Heart right ventricle (tissue), 16 donors: ENCODE measurements at regions not wholly inside any gene's neighbourhood (a gene's known extent, or its start where the extent isn't known, plus 50 kb on each side); places are given as distances from the start of the nearest gene placed in this dataset.
A peak's percentile ranks its signal among the peaks of the same experiment; 100 is the strongest.

ENCODE experiments used
- ATAC-seq, 8 donors: fragments of 200-7000 bp; cut with Tn5 transposase; one replicate each; pipeline ENCODE4 v1.9.1; 2020; ENCODE audit warnings: mild to moderate bottlenecking in 8 of 8, moderate library complexity in 8 of 8, moderate number of reproducible peaks in 1 of 8
- DNase-seq, 2 donors: peaks; one replicate each; pipeline ENCODE4 v3.0.0-alpha.2; 2020
- H3K27ac ChIP-seq, 10 donors: fragments of 200-600 bp; sonication (generic) in 2 of 10; one replicate each; pipeline versions ENCODE4 v1.5.0 to v1.8.0; 2020 to 2022; ENCODE audit warnings: mild to moderate bottlenecking in 3 of 10
- H3K27me3 ChIP-seq, 7 donors: fragments of 200-600 bp; one replicate each; pipeline ENCODE4 v1.8.0; 2021 to 2022; ENCODE audit warnings: mild to moderate bottlenecking in 2 of 7
- H3K36me3 ChIP-seq, 9 donors: fragments of 200-600 bp; sonication (generic) in 1 of 9; one replicate each; pipeline versions ENCODE4 v1.5.0 to v1.8.0; 2020 to 2022; ENCODE audit warnings: mild to moderate bottlenecking in 2 of 9
- H3K4me1 ChIP-seq, 9 donors: fragments of 200-600 bp; sonication (generic) in 1 of 9; one replicate each; pipeline versions ENCODE4 v1.5.0 to v1.8.0; 2020 to 2022; ENCODE audit warnings: mild to moderate bottlenecking in 4 of 9
- H3K4me3 ChIP-seq, 10 donors: fragments of 200-600 bp; sonication (generic) in 2 of 10; one replicate each; pipeline versions ENCODE4 v1.5.0 to v1.8.0; 2020 to 2022; ENCODE audit warnings: mild to moderate bottlenecking in 7 of 10, moderate library complexity in 2 of 10
- H3K9me3 ChIP-seq, 11 donors: fragments of 200-600 bp in 10 of 11; sonication (generic) in 2 of 11; one replicate each; pipeline versions ENCODE4 v1.5.0 to v1.8.0; 2013 to 2022; ENCODE audit warnings: mild to moderate bottlenecking in 2 of 11, control low read depth in 1 of 11, moderate library complexity in 1 of 11
- WGBS, 2 donors: extraction: QIAGEN DNeasy Blood & Tissue Kit; methylation state at CpG; one replicate each; pipeline ENCODE4 v1.1.7; 2013; ENCODE audit warnings: inconsistent platforms in 1 of 2; 5-methylcytosine and 5-hydroxymethylcytosine counted together
- intact Hi-C, 10 donors: fragments of 100-400 bp; cut with DNase I; formaldehyde crosslinking; loops; one replicate each; pipeline versions ENCODE4 v1.11.1 to v1.14.2; 2022
- TF ChIP-seq, protein P1 (sequence below), 9 donors: fragments of 200-600 bp; sonication (generic) in 2 of 9; IDR thresholded peaks; one replicate each; pipeline versions ENCODE4 v1.5.0 to v1.8.0; 2021 to 2022; ENCODE audit warnings: antibody characterized with exemption in 9 of 9, mild to moderate bottlenecking in 5 of 9, moderate library complexity in 1 of 9
- donor health status: Arrhythmogenic right ventricular cardiomyopathy.
- donor health status: ischemic (EF 13 %, LVEDD 7.1; RV severe dilation, severe dysfunction).
- donor health status: healthy with polysubstance abuse.
- donor health status: DM: no; HTN: yes; CAD: no.
- donor health status: DM: no; HTN: no; CAD: no.
- donor health status: ischemic (EF 25% LVEDD 6.9; RV normal size, moderate dysfunction).
- donor health status: ischemic (EF 25% LVEDD 5.7; RV mildly dilated, moderate dysfunction).
- donor health status: healthy.
- donor health status: DM: yes; HTN: yes; CAD: no.
- donor health status: Ischemic cardiomyopathy.
- donor health status: ischemic (EF 35%, LVEDD 5.7; RV mildly dilated, moderate dysfunction).
- donor health status: nonischemic (EF 11% LVEDD 7.7; RV severe dilation, severe dysfunction).
- donor health status: DM: yes; HTN: yes; CAD: no.
- donor health status: PGD.
- donor health status: ischemic (EF 29% LVEDD 5.4; RV normal size, mild dysfunction).
- donor health status: nonischemic (EF 23%, LVEDD 6.1; RV moderate dilation, normal function).

DNA sequence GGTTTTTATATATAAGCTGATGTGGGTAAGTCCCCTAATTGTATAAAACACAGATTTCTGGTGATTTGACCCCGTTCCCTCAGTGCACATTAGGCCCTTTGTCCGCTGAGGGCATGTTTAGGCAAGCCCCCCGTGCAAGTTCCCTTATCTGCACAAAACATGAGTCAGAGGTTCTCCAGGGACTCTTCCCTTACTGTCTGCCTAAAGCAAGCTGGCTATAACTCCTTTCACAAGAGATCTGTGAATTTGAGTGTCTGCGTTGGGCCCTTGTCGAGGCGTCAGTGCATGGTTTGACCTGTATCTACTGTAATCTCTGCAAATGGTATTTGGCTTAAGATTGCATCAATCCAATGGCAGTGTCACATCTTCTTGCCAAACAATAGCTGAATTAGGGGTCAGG, 712.8 kb downstream of the CDH8 start:
- ATAC-seq (peak in 1 of 8 donors; percentile 25), DNase-seq (no peak)
- Histone ChIP-seq H3K4me3 (no peak overlapping the region), H3K27ac (no peak overlapping the region), H3K27me3 (no peaks in the 10 kb centered on the region), H3K4me1 (peaks cover 0 to 8% (median 0%) of the 10 kb centered on the region in 9 donors), H3K9me3 (peaks cover 0 to 3% (median 0%) of the 10 kb centered on the region in 11 donors), H3K36me3 (no peaks in the 10 kb centered on the region)
- intact Hi-C loops, result no loop called here
- 44 to 58% methylated on average over 6 of the region's 6 CpGs for WGBS, 2 donors
- TF ChIP-seq, protein P1, sequence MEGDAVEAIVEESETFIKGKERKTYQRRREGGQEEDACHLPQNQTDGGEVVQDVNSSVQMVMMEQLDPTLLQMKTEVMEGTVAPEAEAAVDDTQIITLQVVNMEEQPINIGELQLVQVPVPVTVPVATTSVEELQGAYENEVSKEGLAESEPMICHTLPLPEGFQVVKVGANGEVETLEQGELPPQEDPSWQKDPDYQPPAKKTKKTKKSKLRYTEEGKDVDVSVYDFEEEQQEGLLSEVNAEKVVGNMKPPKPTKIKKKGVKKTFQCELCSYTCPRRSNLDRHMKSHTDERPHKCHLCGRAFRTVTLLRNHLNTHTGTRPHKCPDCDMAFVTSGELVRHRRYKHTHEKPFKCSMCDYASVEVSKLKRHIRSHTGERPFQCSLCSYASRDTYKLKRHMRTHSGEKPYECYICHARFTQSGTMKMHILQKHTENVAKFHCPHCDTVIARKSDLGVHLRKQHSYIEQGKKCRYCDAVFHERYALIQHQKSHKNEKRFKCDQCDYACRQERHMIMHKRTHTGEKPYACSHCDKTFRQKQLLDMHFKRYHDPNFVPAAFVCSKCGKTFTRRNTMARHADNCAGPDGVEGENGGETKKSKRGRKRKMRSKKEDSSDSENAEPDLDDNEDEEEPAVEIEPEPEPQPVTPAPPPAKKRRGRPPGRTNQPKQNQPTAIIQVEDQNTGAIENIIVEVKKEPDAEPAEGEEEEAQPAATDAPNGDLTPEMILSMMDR (IDR thresholded peaks at IDR 0.05), result no peak

DNA sequence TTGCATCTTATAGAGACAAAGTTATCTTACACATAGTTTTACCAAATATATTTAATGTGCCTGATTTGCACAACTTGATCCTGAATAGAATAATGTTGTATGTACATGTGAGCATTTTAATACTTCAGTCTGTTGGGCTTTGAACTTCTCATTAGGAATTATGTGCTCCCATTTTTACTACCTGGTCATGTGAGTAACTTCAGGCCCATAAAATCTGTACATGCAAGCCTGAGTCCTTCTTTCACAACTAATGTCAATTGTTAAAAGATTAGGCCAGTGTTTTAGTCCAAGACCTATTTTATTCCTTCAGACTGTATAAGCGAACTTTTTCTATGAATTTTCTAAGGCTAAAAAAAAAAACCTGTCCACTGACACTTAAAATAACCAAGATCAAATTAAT, 715.4 kb downstream of the CDH8 start:
- ATAC-seq (no peak), DNase-seq (no peak)
- TF ChIP-seq, protein P1 (IDR thresholded peaks at IDR 0.05), result no peak
- intact Hi-C loops, result no loop called here
- 83 to 91% methylated on average over 1 of the region's 1 CpG for WGBS, 2 donors
- no peaks in the 10 kb centered on the region for H3K36me3 ChIP-seq
- no peak overlapping the region for H3K27ac ChIP-seq
- H3K4me3 ChIP-seq, result no peak overlapping the region
- H3K27me3 ChIP-seq, result no peaks in the 10 kb centered on the region
- H3K9me3 ChIP-seq, result peaks cover 0 to 19% (median 0%) of the 10 kb centered on the region in 11 donors
- peaks cover 0 to 8% (median 0%) of the 10 kb centered on the region in 9 donors for H3K4me1 ChIP-seq

DNA sequence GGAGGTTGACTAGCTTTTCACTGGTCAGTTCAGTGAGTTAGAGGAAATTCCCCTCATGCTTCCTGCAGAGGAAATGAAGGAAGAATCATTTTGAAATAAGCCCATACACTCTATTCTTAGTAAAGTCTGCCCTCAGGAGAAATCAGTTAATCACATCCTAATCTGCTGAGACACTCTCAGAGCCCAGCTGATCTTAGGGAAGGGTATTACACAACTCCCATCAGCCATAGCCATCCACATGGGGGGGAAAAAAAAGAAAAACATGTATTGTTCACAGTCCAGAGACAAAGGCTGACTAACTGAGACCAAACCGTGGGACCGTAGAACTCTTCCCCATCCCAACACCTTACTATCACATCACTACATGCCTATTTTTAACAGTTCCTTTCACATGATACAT, 722.3 kb downstream of the CDH8 start:
- no peaks in the 10 kb centered on the region for H3K36me3 ChIP-seq
- no peaks in the 10 kb centered on the region for H3K4me1 ChIP-seq
- H3K4me3 ChIP-seq, result no peak overlapping the region
- TF ChIP-seq, protein P1 (IDR thresholded peaks at IDR 0.05), result no peak
- H3K27ac ChIP-seq, result no peak overlapping the region
- intact Hi-C loops, result no loop called here
- DNase-seq, result no peak
- H3K9me3 ChIP-seq, result peaks cover 0 to 32% (median 3%) of the 10 kb centered on the region in 11 donors
- 71 to 76% methylated on average over 2 of the region's 2 CpGs for WGBS, 2 donors
- ATAC-seq, result no peak
- H3K27me3 ChIP-seq, result no peaks in the 10 kb centered on the region

DNA sequence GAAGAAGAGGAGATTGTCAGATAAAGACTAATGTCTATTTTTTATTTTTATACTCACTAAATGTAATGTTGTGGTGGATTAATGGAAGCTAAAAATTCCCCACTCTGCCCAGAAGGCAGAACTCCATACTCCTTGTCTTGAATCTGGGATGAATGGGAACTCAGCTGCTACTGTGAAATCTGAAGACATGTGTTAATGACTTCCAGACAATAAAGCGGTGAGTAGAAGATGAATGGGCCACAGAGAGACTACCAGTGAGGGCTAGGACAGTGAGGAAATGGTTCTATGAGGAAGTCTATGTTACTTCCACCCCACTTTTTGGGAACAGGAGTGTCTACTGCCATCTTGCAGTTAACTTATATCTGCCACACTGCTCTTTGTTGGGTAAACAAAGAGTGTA, 726.9 kb downstream of the CDH8 start:
- intact Hi-C loops, result no loop called here
- H3K4me3 ChIP-seq, result no peak overlapping the region
- no peaks in the 10 kb centered on the region for H3K4me1 ChIP-seq
- DNase-seq (no peak), ATAC-seq (no peak)
- H3K9me3 ChIP-seq, result peaks cover 0 to 4% (median 0%) of the 10 kb centered on the region in 11 donors
- 82 to 96% methylated on average over 1 of the region's 1 CpG for WGBS, 2 donors
- no peaks in the 10 kb centered on the region for H3K27me3 ChIP-seq
- H3K27ac ChIP-seq, result no peak overlapping the region
- H3K36me3 ChIP-seq, result no peaks in the 10 kb centered on the region
- TF ChIP-seq, protein P1 (IDR thresholded peaks at IDR 0.05), result no peak
